Parathyroid adenoma (tissue), 2 donors: ENCODE measurements at regions not wholly inside any gene's neighbourhood (a gene's known extent, or its start where the extent isn't known, plus 50 kb on each side); places are given as distances from the start of the nearest gene placed in this dataset.
"Not testable (repeated sequence)": the region's sequence is repeated elsewhere in the genome, so short reads cannot be mapped to it uniquely, and the experiment has no call there.

Experiments used
- H2AFZ ChIP-seq: fragments of 300-600 bp; sonication (generic); one replicate; pipeline ENCODE4 v1.7.0; 2017; ENCODE audit warnings: antibody characterized with exemption, mild to moderate bottlenecking
- H3K27ac ChIP-seq: fragments of 300-600 bp; sonication (generic); one replicate; pipeline ENCODE4 v1.7.0; 2017
- H3K27me3 ChIP-seq: fragments of 300-600 bp; sonication (generic); one replicate; pipeline ENCODE4 v1.7.0; 2017; ENCODE audit warnings: low read length; ENCODE audit not compliant: control insufficient read depth, insufficient read depth
- H3K36me3 ChIP-seq: fragments of 300-600 bp; sonication (generic); one replicate; pipeline ENCODE4 v1.7.0; 2017; ENCODE audit warnings: low read length; ENCODE audit not compliant: control insufficient read depth, insufficient read depth
- H3K4me1 ChIP-seq: fragments of 300-600 bp; sonication (generic); one replicate; pipeline ENCODE4 v1.7.0; 2017; ENCODE audit warnings: control low read depth
- H3K4me2 ChIP-seq: fragments of 300-600 bp; sonication (generic); one replicate; pipeline ENCODE4 v1.7.0; 2017; ENCODE audit warnings: low read length
- H3K4me3 ChIP-seq: fragments of 300-600 bp; sonication (generic); one replicate; pipeline ENCODE4 v1.7.0; 2017; ENCODE audit warnings: low read depth, low read length
- H3K79me2 ChIP-seq: fragments of 300-600 bp; sonication (generic); one replicate; pipeline ENCODE4 v1.7.0; 2017; ENCODE audit warnings: control low read depth
- H3K9ac ChIP-seq: fragments of 300-600 bp; sonication (generic); one replicate; pipeline ENCODE4 v1.7.0; 2017; ENCODE audit warnings: mild to moderate bottlenecking
- H3K9me3 ChIP-seq: fragments of 300-600 bp; sonication (generic); one replicate; pipeline ENCODE4 v1.7.0; 2017; ENCODE audit warnings: low read length; ENCODE audit not compliant: control insufficient read depth
- TF ChIP-seq, protein P1 (sequence below): fragments of 300-600 bp; sonication (generic); IDR thresholded peaks from one replicate; pipeline ENCODE4 v1.7.0; 2017; ENCODE audit warnings: antibody characterized with exemption, mild to moderate bottlenecking
- donor health status: primary hyperparathyroidism.

DNA sequence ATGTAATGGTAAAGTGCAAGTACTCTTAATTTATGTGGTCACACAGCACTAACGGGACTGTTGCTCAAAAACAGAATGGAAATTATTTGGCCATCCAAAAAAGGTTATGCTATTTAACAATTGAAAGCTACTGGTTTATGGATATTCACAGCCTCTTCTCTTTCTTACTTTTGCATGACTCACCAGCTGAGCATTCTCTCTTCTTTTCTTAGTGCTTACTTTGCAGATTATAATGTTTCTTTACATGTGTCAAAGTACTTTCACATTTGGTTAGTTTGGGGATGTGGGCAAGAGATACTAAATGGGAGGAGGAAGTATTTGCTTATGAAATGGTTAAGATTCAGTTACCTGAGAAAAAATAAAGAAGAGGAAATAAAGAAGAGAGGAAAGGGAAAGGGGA lies 610.5 kb downstream of the HTR1B start:
- no peaks in the 10 kb centered on the region for H3K27me3 ChIP-seq
- no peak overlapping the region for H3K27ac ChIP-seq
- no peaks in the 10 kb centered on the region for H3K4me1 ChIP-seq
- no peaks in the 10 kb centered on the region for H3K36me3 ChIP-seq
- H3K4me2 ChIP-seq, result no peak overlapping the region
- TF ChIP-seq, protein P1, sequence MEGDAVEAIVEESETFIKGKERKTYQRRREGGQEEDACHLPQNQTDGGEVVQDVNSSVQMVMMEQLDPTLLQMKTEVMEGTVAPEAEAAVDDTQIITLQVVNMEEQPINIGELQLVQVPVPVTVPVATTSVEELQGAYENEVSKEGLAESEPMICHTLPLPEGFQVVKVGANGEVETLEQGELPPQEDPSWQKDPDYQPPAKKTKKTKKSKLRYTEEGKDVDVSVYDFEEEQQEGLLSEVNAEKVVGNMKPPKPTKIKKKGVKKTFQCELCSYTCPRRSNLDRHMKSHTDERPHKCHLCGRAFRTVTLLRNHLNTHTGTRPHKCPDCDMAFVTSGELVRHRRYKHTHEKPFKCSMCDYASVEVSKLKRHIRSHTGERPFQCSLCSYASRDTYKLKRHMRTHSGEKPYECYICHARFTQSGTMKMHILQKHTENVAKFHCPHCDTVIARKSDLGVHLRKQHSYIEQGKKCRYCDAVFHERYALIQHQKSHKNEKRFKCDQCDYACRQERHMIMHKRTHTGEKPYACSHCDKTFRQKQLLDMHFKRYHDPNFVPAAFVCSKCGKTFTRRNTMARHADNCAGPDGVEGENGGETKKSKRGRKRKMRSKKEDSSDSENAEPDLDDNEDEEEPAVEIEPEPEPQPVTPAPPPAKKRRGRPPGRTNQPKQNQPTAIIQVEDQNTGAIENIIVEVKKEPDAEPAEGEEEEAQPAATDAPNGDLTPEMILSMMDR, result no peak
- H3K79me2 ChIP-seq, result no peaks in the 10 kb centered on the region
- no peak overlapping the region for H3K4me3 ChIP-seq
- H3K9me3 ChIP-seq, result no peaks in the 10 kb centered on the region
- H3K9ac ChIP-seq, result no peak overlapping the region
- H2AFZ ChIP-seq, result no peak overlapping the region

DNA sequence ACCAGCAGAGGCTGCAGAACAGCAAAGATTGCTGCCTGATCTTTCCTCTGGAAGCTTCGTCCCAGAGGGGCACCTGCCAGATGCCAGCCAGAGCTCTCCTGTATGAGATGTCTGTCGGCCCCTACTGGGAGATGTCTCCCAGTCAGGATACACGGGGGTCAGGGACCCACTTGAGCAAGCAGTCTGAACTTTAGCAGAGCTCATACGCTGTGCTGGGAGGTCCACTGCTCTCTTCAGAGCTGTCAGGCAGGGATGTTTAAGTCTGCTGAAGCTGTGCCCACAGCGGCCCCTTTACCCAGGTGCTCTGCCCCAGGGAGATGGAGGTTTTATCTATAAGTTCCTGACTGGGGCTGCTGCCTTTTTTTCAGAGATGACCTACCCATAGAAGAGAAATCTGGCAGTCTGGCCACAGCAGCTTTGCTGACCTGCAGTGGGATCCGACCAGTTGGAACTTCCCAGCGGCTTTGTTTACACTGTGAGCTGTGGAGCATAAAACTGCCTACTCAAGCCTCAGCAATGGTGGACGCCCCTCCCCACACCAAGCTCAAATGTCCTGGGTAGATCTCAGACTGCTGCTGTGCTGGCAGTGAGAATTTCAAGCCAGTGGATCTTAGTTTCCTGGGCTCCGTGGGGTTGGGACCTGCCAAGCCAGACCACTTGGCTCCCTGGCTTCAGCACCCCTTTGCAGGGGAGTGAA lies 613.9 kb downstream of the HTR1B start:
- not testable (repeated sequence) for H3K4me1 ChIP-seq, H3K9me3 ChIP-seq, H3K27me3 ChIP-seq, H3K9ac ChIP-seq, H3K36me3 ChIP-seq, H2AFZ ChIP-seq, H3K79me2 ChIP-seq, H3K4me3 ChIP-seq, H3K27ac ChIP-seq
- peak overlapping the region; percentile 37 for H3K4me2 ChIP-seq

DNA sequence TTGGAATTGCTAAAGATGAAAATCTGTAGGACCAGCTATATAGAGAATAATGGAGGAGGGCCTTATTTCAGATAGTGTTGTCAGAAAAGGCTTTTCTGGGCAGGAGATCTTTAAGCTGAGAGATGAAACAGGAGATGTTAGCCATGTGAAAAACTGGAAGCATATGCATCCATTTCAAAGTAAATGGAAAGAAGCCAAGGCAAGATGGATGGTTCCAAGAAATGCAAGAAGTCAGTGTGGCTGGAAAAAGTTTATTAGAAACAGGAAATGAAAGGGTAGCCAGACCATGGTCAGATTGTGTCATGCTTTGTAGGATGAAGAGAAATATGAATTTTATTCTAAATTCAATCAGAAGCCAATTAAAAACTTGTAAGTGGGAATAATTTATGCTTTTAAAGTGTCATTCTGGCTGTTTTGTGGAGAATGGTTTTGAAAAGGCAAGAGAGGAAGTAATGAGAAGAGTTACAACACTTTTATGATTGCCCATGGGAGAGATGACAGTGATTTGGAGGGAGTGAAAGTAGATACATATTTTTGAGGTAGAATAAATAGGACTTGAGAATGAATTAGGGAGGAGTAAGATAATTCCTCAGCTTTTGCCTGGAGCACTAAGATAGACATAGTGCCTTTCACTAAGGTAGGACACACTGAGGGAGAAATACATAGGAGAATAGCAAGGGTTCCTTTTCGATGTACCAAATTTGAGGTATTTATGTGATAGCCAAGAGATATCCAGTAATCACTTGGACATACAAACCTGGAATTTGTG lies 620.1 kb downstream of the HTR1B start:
- TF ChIP-seq, protein P1, result no peak
- no peaks in the 10 kb centered on the region for H3K27me3 ChIP-seq
- H2AFZ ChIP-seq, result no peak overlapping the region
- no peaks in the 10 kb centered on the region for H3K36me3 ChIP-seq
- H3K27ac ChIP-seq, result no peak overlapping the region
- no peak overlapping the region for H3K9ac ChIP-seq
- H3K79me2 ChIP-seq, result no peaks in the 10 kb centered on the region
- H3K4me2 ChIP-seq, result no peak overlapping the region
- no peak overlapping the region for H3K4me3 ChIP-seq
- no peaks in the 10 kb centered on the region for H3K4me1 ChIP-seq
- H3K9me3 ChIP-seq, result no peaks in the 10 kb centered on the region

DNA sequence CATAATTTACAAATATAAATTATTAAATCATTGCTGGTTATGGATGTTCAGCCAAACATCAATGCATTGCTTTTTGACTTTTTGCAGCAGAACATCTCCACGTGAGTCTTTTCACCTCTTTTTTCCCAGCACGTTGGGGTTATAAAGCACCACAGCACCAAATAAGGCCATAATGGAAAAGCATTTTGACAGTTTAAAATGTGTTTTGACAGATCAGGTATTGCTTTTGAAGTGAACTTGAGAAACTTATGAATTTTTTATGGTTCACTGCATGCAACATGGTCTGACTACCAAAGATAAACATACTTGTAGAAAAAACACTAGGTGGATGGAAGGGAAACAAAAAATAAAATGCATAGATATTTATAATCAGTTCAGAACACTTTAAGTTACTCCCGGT lies 622.4 kb downstream of the HTR1B start:
- Histone ChIP-seq H3K4me1 (no peaks in the 10 kb centered on the region), H3K79me2 (no peaks in the 10 kb centered on the region), H3K36me3 (no peaks in the 10 kb centered on the region), H3K9me3 (no peaks in the 10 kb centered on the region), H3K9ac (no peak overlapping the region), H3K4me3 (no peak overlapping the region), H3K27me3 (no peaks in the 10 kb centered on the region), H2AFZ (no peak overlapping the region), H3K4me2 (no peak overlapping the region), H3K27ac (no peak overlapping the region)
- TF ChIP-seq, protein P1, result no peak

DNA sequence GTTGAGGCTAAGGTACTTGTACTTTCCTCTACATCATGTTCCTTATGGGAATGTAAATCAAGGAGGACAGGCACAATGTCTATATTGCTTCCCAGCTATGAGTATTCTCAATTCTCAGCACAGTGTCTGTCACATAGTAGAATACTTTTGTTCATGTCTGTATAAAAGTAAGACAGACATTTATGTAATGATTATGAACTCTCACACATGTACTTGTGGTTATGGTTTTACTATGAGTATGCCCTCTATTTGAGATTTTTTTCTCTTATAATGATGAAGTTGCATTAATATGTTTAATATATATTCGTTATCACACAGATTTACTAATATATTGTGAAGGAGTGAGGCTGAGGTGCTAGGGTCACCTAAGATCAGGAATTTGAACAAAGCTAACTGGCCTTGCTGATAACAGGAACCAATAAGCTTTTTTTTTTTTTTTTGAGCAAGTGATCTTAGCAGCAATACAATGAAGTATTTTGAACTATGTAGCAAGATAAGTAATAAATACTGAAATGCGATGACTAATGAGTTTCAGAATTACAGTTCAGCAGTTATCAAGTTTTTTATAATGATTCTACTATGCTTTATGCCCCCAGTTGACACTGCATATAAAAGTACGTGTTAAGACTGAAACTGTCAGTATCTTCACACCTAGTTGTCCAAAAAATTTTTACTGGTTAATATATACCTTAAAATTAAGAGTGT lies 623.1 kb downstream of the HTR1B start:
- H3K36me3 ChIP-seq, result no peaks in the 10 kb centered on the region
- H3K27ac ChIP-seq, result no peak overlapping the region
- H3K9ac ChIP-seq, result no peak overlapping the region
- H3K4me3 ChIP-seq, result no peak overlapping the region
- H3K4me1 ChIP-seq, result no peaks in the 10 kb centered on the region
- no peak overlapping the region for H3K4me2 ChIP-seq
- H3K9me3 ChIP-seq, result no peaks in the 10 kb centered on the region
- no peaks in the 10 kb centered on the region for H3K79me2 ChIP-seq
- H2AFZ ChIP-seq, result no peak overlapping the region
- TF ChIP-seq, protein P1, result no peak
- no peaks in the 10 kb centered on the region for H3K27me3 ChIP-seq
